Islet precursor cell (in vitro differentiated cells): ENCODE measurements at regions not wholly inside any gene's neighbourhood (a gene's known extent, or its start where the extent isn't known, plus 50 kb on each side); places are given as distances from the start of the nearest gene placed in this dataset.

Source experiments
- DNase-seq: peaks from one replicate; pipeline ENCODE4 v3.0.0-alpha.2; 2018

DNA sequence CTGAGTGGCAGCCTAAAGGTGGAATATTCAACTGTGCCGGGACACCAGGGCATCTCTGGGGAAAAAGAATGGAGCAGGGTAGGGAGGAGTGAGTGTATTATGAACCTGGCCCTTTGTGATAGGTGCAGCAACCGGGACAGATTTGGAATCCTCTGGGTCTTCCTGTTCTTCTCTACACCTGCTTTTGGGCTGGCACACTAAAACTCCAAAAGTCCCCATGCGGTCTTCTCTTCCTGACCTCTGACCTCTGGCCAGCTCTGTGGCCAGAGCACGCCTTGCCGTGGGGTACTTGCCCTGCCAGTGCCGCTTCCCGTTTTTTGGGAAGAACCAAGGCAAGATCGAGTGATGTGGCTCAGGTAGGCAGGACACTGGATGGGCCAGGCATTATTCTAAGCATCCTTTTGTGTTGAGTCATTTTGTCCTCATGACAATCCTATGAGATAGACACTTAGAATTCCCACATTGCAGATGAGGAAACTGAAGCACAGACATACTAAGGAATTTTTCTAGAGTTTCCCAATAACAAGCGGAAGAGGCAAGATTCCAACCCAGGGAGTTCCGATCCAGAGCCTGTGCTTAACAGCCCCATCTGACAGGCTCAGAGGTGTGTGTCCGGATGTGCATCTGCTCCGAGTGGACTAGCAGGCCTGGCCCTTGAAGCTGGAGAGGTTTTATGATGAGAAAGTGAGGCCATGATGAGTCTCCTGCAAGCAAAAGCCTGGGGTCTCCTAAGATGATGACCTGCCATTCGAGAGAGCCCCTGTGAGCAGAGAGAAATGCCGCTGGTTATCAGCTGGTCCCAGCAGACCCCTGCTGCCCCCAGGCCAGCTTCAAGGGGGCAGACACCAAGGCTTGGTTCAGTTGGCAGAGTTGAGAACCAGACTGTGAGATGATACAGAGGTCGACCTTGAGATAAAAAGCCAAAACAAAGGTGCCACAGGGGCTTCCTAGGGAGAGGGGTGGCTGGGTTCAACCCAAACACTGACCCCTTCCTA lies 67.9 kb upstream of the ESRRB start:
- DNase-seq = peak; percentile 58

DNA sequence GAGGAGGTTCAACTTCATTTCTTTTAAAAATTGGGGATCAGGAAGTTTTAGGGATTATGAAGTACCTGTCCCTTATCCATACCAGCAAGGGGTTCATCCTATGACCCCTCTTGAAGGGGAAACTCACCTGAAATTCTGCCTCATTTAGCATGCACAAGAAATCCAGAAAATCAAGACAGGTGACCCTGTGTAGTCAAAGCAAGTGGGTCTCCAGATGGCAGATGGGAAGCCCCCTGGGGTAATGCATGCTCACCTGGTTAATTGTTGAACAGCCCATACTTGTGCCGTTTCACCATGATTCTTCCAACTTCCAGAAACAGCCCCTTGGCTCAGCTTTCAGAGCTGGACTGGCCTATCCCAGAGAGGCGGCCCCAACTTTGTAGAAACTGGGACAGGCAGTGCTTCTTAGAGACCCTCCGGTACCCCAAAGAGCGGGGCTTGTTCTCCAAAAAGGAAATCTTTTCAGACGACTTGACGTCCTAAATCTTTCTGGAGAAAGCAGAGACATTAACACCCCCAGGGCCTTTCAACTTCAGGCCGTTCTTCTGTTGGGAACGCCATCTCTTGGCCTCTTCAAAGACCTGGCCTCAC lies 66.3 kb upstream of the ESRRB start:
- no peak for DNase-seq

DNA sequence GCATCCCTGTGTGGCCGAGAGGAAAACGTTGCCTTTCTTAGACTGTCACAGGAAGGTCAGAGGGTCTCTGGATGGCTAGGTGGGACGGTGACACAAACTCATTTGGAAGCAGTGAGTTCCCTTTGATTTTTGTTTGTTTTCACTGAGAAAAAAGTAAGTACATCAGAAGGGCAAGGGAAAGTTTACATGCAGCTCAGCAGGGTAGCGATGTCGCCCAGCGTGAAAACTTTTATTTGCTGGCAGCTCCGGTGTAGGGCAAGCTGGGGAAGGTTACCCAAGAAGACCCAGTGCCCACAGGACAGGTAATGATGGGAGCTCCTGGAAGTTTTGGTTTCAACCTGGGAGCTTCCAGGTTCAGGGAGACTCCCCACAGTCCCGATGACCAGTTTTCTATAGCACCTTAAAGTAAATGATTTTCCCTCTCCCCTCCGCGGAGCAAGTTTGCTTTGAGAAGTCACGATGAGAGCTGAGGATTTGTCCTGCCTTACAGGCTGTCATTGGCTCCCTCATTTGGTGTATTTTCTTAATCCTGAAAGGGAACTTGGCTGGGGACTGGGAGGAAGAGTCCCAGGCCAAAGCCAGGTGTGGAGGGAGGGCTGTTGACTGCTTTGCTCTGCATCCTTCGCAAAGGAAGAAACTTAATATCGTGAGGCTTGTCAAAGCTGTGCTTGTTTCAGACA lies 64.7 kb upstream of the ESRRB start:
- peak; percentile 52 for DNase-seq

DNA sequence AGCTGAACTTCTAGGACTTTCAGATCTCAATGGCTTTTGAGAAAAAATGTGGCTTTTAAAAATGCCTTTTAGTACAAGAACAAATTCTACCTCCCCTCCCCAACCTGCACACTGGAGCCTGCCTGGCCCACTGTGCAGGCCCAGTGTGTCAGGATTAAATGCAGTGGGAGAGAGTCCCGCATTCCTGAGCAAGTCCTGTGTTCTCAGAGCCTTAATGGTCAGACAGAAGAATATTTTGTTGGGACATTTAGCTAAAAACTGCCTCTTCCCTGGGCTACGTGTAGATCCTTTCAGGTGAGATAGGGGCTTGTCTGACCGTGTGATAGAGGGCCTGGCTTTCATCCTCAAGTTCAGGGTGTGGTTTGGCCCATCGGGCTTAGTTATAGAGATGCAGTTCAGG lies 63.1 kb upstream of the ESRRB start:
- peak; percentile 63 for DNase-seq

DNA sequence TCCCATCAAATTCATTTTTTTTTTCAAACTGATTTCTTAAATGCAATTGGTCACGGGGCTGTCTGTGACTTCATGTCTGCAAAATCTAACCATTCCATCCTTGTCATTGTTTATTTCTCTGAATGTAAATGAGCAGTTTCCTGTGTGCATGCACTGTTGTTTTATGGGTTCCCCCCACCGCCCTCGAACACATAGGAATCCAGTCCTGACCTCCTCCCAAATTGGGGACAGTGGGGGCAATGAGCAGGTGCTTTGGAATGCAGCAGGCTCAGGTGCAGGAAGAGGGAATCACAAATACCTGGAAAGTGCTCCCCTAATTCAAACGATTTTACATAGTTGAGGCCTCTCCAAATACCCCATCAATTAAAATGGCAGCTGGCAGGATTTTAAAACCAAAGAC lies 62.6 kb upstream of the ESRRB start:
- DNase-seq = no peak

DNA sequence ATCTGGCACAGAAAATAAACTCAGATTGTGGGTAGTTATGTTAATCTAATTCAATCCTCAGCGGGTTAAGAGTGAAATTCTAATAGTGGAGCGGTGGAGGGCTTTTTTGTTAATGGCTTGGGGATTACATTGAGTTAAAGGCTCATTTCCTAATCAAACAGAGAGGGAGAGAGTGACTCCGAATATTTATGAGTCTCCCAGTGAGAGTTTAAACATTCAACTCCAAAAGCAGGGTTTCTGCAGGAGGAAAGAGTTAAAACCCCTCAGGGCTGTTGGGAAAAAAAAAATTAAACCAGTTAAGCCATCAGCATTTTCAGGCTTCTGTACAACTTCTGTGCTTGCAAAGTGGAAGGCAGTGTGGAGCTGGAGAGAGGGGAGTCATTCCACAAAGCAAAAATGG lies 62.1 kb upstream of the ESRRB start:
- DNase-seq = no peak

DNA sequence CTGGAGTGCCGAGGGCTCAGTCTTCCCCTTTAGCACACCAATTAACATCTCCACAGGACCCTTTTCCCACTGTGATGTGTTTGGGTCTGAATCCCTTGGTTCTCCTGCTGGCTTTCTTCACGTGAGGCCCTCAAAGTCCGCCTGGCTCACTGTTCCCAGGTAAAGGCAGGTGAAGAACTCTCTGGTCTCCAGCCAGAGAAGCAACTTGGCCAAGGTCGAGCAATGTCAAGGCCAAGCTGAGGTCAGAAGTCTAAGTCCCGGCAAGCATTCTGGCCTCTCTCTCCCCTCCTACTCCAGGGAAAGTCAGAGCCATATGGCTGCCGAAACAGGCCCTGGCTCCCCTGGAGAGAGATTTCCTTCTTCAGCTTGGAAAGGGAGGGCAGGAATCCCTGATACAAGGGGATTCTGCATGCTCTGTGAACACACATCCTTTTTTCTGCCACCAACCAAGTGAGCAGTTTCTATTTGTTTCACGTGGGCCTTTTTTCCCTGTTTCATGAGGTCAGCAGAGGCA lies 61.4 kb upstream of the ESRRB start:
- no peak for DNase-seq

DNA sequence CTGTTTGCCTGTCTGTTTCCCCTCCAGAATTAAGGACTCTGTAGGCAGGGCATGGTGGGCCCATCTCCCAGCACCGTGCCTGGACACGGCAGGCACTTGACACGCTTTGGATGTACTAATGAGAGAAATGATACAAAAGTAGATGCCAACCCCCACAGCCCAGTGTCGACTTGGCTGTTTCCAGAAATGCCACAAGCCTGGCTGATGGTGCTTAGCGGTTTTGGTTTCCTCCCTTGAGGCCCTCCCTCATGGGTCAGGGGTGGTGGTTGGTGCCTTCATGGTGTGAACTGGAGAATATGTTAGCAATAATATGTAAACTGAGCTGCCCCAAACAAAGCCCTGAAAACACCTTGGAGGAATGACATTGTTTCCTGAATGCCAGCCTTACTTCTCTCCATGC lies 55.5 kb upstream of the ESRRB start:
- no peak for DNase-seq

DNA sequence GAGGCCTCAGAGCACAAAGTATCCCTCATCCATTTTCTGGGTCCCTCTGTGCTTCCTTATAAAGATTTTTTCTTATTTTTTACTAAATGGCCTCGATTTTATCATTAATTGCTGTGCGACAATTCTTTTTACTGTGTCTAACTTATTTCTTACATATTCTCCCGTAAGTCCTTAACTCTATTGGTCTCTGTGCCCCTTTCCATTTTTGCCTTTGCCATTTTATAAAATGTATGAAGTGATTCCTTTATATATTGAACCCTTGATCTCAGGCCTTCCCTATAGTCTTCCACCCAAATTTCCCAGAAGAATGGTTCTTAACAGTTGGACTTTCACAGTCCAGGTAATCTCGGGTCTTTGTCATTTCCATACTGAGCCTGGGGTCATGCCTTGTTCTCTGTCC lies 55.0 kb upstream of the ESRRB start:
- DNase-seq = no peak

DNA sequence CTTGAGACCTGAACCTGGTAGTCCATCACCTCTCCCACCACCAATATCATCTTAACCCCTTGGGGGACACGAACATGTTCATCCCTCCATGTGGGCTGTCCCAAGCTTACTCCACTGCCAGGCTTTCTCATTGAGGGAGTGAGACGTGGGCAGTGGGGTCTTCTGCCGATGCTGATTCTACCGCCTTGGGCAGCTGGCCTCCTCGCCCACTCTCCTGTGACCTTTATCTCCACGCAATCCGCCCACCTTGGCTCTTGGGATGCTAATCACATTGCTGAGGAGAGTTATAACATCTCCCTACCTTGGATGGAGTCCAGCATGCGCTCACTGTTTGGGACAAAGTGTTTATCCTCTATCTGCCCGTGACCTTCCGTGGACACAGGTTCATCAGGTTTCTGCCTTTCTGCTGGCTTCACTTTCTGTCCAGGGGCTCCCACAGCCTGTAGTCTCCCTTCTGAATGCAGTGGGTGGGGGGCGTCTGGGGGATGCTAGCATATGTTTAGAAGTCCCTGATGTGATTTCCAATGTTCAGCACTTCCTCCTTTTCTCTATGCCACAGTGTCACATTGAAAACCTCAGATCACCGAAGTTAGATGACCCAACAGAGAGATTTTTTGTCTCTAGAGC lies 53.2 kb upstream of the ESRRB start:
- DNase-seq = no peak

DNA sequence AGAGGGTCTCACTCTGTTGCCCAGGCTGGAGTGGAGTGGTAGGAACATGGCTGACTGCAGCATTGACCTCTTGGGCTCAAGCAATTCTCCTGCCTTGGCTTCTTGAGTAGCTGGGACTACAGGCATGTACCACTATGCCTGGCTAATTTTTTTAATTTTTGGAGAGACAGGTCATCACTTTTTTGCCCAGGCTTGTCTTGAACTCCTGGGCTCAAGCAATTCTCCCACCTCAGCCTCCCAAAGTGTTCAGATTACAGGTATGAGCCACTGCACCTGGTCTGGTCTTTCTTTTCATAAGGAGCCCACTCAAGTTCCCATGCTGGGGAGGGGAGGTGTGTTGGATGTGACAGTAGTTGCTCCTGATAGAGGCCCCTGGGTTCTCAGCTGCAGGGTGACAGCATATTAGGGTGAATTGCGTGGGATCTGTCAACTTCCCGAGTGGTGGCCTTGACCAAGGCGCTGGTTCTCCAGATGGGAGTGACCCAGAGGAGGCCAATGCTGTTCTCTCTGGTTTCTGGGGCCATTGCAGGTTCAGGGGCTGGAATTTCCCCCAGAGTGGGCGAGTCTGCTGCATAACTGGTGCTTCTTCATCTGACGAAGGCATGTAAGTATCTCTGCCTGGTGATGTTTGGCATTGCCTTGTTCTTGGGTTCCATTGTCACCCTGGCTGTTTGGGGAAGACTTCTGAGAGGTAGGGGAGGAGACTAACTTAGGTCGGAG lies 52.4 kb upstream of the ESRRB start:
- no peak for DNase-seq

DNA sequence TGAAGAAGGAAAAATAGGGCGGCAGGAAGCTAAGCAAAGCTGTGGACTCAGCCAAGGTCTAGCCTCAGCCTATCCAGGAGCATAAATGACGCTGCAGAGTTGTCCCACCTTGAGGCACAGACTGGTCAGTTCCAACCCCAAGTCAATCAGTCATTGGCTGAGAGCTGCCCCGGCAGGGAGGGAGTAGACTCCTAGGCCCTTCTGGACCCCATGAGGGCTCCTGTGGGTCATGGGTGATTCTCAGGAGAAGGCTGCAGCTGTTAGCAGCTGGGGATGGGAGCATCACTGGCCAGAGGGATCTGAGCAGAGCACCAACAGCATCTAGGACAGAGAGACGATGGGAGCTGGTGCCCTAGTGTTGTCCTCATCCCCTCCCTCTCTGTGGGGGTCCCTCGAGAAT lies 51.8 kb upstream of the ESRRB start:
- DNase-seq = no peak
